G401.6 (cell line): ENCODE measurements at regions not wholly inside any gene's neighbourhood (a gene's known extent, or its start where the extent isn't known, plus 50 kb on each side); places are given as distances from the start of the nearest gene placed in this dataset.

Source experiments
- FAIRE-seq: peaks from 2 replicates; lab custom pipeline; 2012; peaks lifted over from hg19 to GRCh38; lab: Jason Lieb, UNC

GRCh38 chr3:31427623-31428022 is 105.1 kb upstream of the STT3B start:
- FAIRE-seq: no peak

- no peak for FAIRE-seq
These were observed 101.4 kb upstream of the STT3B start for GRCh38 chr3:31431321-31431720.

GRCh38 chr3:31432897-31433678 is 99.6 kb upstream of the STT3B start:
- FAIRE-seq: no peak

GRCh38 chr3:31433679-31433992 is 99.1 kb upstream of the STT3B start:
- FAIRE-seq: no peak

- FAIRE-seq: no peak
These were observed 97.9 kb upstream of the STT3B start for GRCh38 chr3:31434819-31435218.

- no peak for FAIRE-seq
These were observed 95.9 kb upstream of the STT3B start for GRCh38 chr3:31436830-31437229.

GRCh38 chr3:31438742-31439141 is 94.0 kb upstream of the STT3B start:
- no peak for FAIRE-seq

- FAIRE-seq: no peak
These were observed 92.6 kb upstream of the STT3B start for GRCh38 chr3:31439890-31440750.

- FAIRE-seq: no peak
These were observed 91.8 kb upstream of the STT3B start for GRCh38 chr3:31440878-31441277.

- no peak for FAIRE-seq
These were observed 90.0 kb upstream of the STT3B start for GRCh38 chr3:31442755-31443154.

- no peak for FAIRE-seq
These were observed 88.2 kb upstream of the STT3B start for GRCh38 chr3:31444220-31445142.

GRCh38 chr3:31445701-31446100 is 87.0 kb upstream of the STT3B start:
- no peak for FAIRE-seq

- no peak for FAIRE-seq
These were observed 84.5 kb upstream of the STT3B start for GRCh38 chr3:31448035-31448881.

GRCh38 chr3:31448882-31449243 is 83.9 kb upstream of the STT3B start:
- no peak for FAIRE-seq

- FAIRE-seq: no peak
These were observed 83.4 kb upstream of the STT3B start for GRCh38 chr3:31449318-31449717.

GRCh38 chr3:31450345-31450744 is 82.4 kb upstream of the STT3B start:
- FAIRE-seq: no peak

- no peak for FAIRE-seq
These were observed 80.1 kb upstream of the STT3B start for GRCh38 chr3:31452495-31453106.

- no peak for FAIRE-seq
These were observed 79.3 kb upstream of the STT3B start for GRCh38 chr3:31453430-31453829.

GRCh38 chr3:31455524-31455923 is 77.2 kb upstream of the STT3B start:
- no peak for FAIRE-seq

GRCh38 chr3:31456373-31456772 is 76.4 kb upstream of the STT3B start:
- no peak for FAIRE-seq

- FAIRE-seq: no peak
These were observed 71.3 kb upstream of the STT3B start for GRCh38 chr3:31461426-31461825.
